ENCODE measurements at regions not wholly inside any gene's neighbourhood (a gene's known extent, or its start where the extent isn't known, plus 50 kb on each side); places are given as distances from the start of the nearest gene placed in this dataset.

DNA sequence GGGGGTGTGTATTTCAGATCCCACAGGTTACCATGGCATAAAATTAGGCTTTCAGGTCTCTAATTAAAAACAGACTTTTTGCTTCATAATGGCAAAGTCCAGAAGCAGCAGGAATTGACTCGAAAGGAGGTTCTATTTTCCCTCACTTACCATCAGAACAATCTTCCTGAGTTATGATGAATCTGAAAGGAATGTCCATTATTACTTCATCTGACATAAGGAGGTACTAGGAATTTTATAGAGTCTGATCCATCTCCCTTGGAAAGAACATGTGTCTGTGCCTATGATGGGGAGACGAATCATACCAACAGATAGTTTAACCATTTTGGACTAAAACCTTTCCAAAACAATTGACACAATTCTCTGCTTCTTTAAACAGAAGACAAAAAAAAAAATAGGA lies 206.3 kb upstream of the FGF13 start (continued):
- TF ChIP-seq ZNF532 (CRISPR knock-in tag; IDR thresholded peaks at IDR 0.05; ENCODE audit: borderline replicate concordance) (no peak), EMX1 (CRISPR knock-in tag; IDR thresholded peaks at IDR 0.05) (no peak)

DNA sequence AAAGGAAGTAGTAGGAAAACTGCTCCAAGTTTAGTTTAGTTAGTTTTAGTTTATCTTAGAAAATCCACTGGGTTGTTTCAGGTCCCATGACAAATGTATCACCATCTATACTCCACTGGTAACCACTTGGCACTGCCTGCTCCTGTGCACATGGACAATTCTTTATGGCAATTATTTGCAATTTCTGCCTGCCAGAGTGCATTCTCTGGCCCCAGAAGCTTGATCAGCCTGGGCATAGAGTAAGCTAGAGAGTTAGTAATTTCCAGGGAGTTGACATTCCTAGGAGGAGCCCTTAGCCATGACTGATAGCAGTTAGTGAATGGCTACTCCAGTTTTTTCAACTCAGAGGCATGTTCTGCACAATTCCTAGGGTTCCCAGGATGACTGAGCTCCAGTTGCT lies 203.2 kb upstream of the FGF13 start:
- peaks cover 5% of the 10 kb centered on the region; the same call in 1 of the 2 replicates for H3K4me1 Mint-ChIP-seq
- no peaks in the 10 kb centered on the region for H3K36me3 Mint-ChIP-seq
- no peak overlapping the region for H3K4me3 Mint-ChIP-seq
- CTCF ChIA-PET, result no interaction called here
- H3K27ac Mint-ChIP-seq, result no peak overlapping the region
- DNase-seq (ENCODE audit: low spot score), result no peak
- POLR2A ChIA-PET, result no interaction called here
- TF ChIP-seq TEAD4 (CRISPR knock-in tag; IDR thresholded peaks at IDR 0.05) (no peak), NR1H2 (CRISPR knock-in tag; IDR thresholded peaks at IDR 0.05) (no peak), ZNF281 (CRISPR knock-in tag; IDR thresholded peaks at IDR 0.05) (no peak), ESRRA (CRISPR knock-in tag; IDR thresholded peaks at IDR 0.05; ENCODE audit: borderline replicate concordance) (no peak), ZNF532 (CRISPR knock-in tag; IDR thresholded peaks at IDR 0.05; ENCODE audit: borderline replicate concordance) (no peak), CBFB (CRISPR knock-in tag; IDR thresholded peaks at IDR 0.05; ENCODE audit: low read depth) (no peak), MLX (CRISPR knock-in tag; IDR thresholded peaks at IDR 0.05) (no peak), SOX15 (CRISPR knock-in tag; IDR thresholded peaks at IDR 0.05) (no peak), KAT7 (CRISPR knock-in tag; IDR thresholded peaks at IDR 0.05; ENCODE audit: borderline replicate concordance) (no peak), ZNF416 (CRISPR knock-in tag; IDR thresholded peaks at IDR 0.05) (no peak), CREB1 (CRISPR knock-in tag; IDR thresholded peaks at IDR 0.05) (no peak)
- TF ChIP-seq, protein P1, sequence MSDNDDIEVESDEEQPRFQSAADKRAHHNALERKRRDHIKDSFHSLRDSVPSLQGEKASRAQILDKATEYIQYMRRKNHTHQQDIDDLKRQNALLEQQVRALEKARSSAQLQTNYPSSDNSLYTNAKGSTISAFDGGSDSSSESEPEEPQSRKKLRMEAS (CRISPR knock-in tag; IDR thresholded peaks at IDR 0.05), result no peak
- TF ChIP-seq, protein P2, sequence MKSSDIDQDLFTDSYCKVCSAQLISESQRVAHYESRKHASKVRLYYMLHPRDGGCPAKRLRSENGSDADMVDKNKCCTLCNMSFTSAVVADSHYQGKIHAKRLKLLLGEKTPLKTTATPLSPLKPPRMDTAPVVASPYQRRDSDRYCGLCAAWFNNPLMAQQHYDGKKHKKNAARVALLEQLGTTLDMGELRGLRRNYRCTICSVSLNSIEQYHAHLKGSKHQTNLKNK (CRISPR knock-in tag; IDR thresholded peaks at IDR 0.05), result no peak
- TF ChIP-seq, protein P3, sequence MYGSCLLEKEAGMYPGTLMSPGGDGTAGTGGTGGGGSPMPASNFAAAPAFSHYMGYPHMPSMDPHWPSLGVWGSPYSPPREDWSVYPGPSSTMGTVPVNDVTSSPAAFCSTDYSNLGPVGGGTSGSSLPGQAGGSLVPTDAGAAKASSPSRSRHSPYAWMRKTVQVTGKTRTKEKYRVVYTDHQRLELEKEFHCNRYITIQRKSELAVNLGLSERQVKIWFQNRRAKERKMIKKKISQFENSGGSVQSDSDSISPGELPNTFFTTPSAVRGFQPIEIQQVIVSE (CRISPR knock-in tag; IDR thresholded peaks at IDR 0.05; ENCODE audit: borderline replicate concordance), result no peak
- TF ChIP-seq, protein P4, sequence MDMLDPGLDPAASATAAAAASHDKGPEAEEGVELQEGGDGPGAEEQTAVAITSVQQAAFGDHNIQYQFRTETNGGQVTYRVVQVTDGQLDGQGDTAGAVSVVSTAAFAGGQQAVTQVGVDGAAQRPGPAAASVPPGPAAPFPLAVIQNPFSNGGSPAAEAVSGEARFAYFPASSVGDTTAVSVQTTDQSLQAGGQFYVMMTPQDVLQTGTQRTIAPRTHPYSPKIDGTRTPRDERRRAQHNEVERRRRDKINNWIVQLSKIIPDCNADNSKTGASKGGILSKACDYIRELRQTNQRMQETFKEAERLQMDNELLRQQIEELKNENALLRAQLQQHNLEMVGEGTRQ (CRISPR knock-in tag; IDR thresholded peaks at IDR 0.05), result no peak
- TF ChIP-seq, protein P5, sequence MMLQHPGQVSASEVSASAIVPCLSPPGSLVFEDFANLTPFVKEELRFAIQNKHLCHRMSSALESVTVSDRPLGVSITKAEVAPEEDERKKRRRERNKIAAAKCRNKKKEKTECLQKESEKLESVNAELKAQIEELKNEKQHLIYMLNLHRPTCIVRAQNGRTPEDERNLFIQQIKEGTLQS (CRISPR knock-in tag; conservative IDR thresholded peaks at IDR 0.05), result no peak
- TF ChIP-seq, protein P6, sequence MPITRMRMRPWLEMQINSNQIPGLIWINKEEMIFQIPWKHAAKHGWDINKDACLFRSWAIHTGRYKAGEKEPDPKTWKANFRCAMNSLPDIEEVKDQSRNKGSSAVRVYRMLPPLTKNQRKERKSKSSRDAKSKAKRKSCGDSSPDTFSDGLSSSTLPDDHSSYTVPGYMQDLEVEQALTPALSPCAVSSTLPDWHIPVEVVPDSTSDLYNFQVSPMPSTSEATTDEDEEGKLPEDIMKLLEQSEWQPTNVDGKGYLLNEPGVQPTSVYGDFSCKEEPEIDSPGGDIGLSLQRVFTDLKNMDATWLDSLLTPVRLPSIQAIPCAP (CRISPR knock-in tag; IDR thresholded peaks at IDR 0.05), result no peak
- no peak for ATAC-seq
- H3K9me3 Mint-ChIP-seq, result no peaks in the 10 kb centered on the region
- no peaks in the 10 kb centered on the region for H3K27me3 Mint-ChIP-seq (ENCODE audit: low read depth)

All from WTC11 (cell line).